HepG2 (cell line): ENCODE measurements at regions not wholly inside any gene's neighbourhood (a gene's known extent, or its start where the extent isn't known, plus 50 kb on each side); places are given as distances from the start of the nearest gene placed in this dataset.

Source experiments
- CEBPB ChIP-seq: IDR thresholded peaks from 2 replicates; pipeline ENCODE4 v1.6.1; 2011; ENCODE audit warnings: low read depth, low read length, improper control_type of control experiment, borderline replicate concordance
- FOXP1 ChIP-seq, 2 experiments: fragments of 450-650 bp in 1 of 2; IDR thresholded peaks; 2 replicates each; pipeline ENCODE4 v1.6.1; 2017 to 2018; ENCODE audit warnings: antibody characterized with exemption in 1 of 2
- ZBTB3 ChIP-seq: sonication (generic); formaldehyde crosslinking; IDR thresholded peaks from 2 replicates; pipeline ENCODE4 v1.4.0; 2020; ENCODE audit warnings: low read depth, mild to moderate bottlenecking, moderate library complexity, missing genetic modification reagents, borderline replicate concordance
- ZNF124 ChIP-seq: sonication (generic); formaldehyde crosslinking; IDR thresholded peaks from 2 replicates; pipeline ENCODE4 v1.4.0; 2020; ENCODE audit warnings: missing genetic modification reagents
- TF ChIP-seq, protein P1 (sequence below): sonication (generic); formaldehyde crosslinking; IDR thresholded peaks from 2 replicates; pipeline ENCODE4 v1.8.1; 2023; ENCODE audit warnings: mild to moderate bottlenecking, missing genetic modification reagents, borderline replicate concordance

DNA sequence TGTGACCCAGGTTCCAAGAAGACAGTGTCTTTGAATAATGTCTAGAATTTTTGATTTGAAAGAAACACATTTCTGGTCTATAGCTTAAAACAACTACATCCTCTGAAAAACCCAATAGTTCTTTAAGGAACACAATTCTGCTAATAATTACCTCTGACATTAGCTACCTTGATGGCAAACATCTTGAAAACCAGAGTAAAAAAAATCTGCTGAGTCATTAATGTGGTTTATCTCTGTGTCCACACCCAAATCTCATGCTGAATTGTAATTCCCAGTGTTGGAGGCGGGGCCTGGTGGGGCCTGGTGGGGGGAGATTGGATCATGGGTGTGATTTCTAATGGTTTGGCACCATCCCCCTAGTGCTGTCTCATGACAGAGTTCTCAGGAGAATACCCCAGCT lies 1233.8 kb downstream of the NLGN4X start:
- TF ChIP-seq ZBTB3 (CRISPR knock-in tag) (no peak), ZNF124 (CRISPR knock-in tag) (no peak), FOXP1 (IDR thresholded peaks at IDR 0.05) (no peak), FOXP1 (CRISPR knock-in tag; IDR thresholded peaks at IDR 0.05) (no peak), CEBPB (no peak)
- TF ChIP-seq, protein P1, sequence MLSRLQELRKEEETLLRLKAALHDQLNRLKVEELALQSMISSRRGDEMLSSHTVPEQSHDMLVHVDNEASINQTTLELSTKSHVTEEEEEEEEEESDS (CRISPR knock-in tag): no peak
